Panc1 (cell line): ENCODE measurements at regions not wholly inside any gene's neighbourhood (a gene's known extent, or its start where the extent isn't known, plus 50 kb on each side); places are given as distances from the start of the nearest gene placed in this dataset.
"Not testable (repeated sequence)": the region's sequence is repeated elsewhere in the genome, so short reads cannot be mapped to it uniquely, and the experiment has no call there.

Experiments used
- ATAC-seq: fragments of 200-7000 bp; cut with Tn5 transposase; 2 replicates; pipeline ENCODE4 v1.9.1; 2020; ENCODE audit warnings: mild to moderate bottlenecking, moderate library complexity
- BruUV-seq: library from RNA; stranded (reverse); fragments of 400-500 nt; replicated peaks from 2 replicates; lab custom pipeline; 2021; lab: Mats Ljungman, UMichigan
- CTCF ChIA-PET: fragments of 300-600 bp; sonication (Branson Sonifier 250); formaldehyde crosslinking; loops from one replicate; lab custom pipeline; 2022; ENCODE audit warnings: antibody characterized with exemption; lab: Charles Lee
- POLR2A ChIA-PET: fragments of 300-600 bp; sonication (Branson Sonifier 250); formaldehyde crosslinking; loops from one replicate; lab custom pipeline; 2022; ENCODE audit warnings: antibody characterized with exemption; lab: Charles Lee
- DNase-seq: peaks from one replicate; pipeline ENCODE4 v3.0.0-alpha.2; 2010; ENCODE audit warnings: low read depth, low spot score
- H3K27ac ChIP-seq: 2 replicates; pipeline ENCODE4 v1.5.1; 2011; ENCODE audit warnings: mild to moderate bottlenecking, low read length, inconsistent platforms
- H3K27me3 ChIP-seq: fragments of 200-500 bp; sonication (Bioruptor generic); 2 replicates; pipeline ENCODE4 v1.6.0; 2014; ENCODE audit warnings: low read length, inconsistent platforms; ENCODE audit not compliant: control insufficient read depth, insufficient read depth
- H3K36me3 ChIP-seq: fragments of 200-500 bp; sonication (Bioruptor generic); 2 replicates; pipeline ENCODE4 v1.5.1; 2014; ENCODE audit warnings: inconsistent platforms, mild to moderate bottlenecking, low read length, moderate library complexity; ENCODE audit not compliant: control insufficient read depth, insufficient read depth
- H3K4me1 ChIP-seq: 2 replicates; pipeline ENCODE4 v1.5.1; 2011; ENCODE audit warnings: inconsistent platforms, mild to moderate bottlenecking, low read length, moderate library complexity; ENCODE audit not compliant: control insufficient read depth, insufficient read depth
- H3K4me3 ChIP-seq, 2 experiments: 2 replicates each; pipeline ENCODE4 v1.5.1; 2011 to 2012; ENCODE audit warnings: low read depth in 2 of 2, low read length in 2 of 2, mild to moderate bottlenecking in 2 of 2, inconsistent platforms in 1 of 2, moderate library complexity in 1 of 2
- H3K9me3 ChIP-seq: fragments of 200-500 bp; sonication (Bioruptor generic); 2 replicates; pipeline ENCODE4 v1.5.1; 2014; ENCODE audit warnings: low read depth, mild to moderate bottlenecking, inconsistent platforms, low read length, moderate library complexity; ENCODE audit not compliant: control insufficient read depth, insufficient read depth
- CTCF ChIP-seq: fragments of 450-650 bp; IDR thresholded peaks from 2 replicates; pipeline ENCODE4 v1.5.1; 2017; ENCODE audit warnings: mild to moderate bottlenecking
- POLR2AphosphoS5 ChIP-seq: IDR thresholded peaks from 2 replicates; pipeline ENCODE4 v1.6.1; 2012; ENCODE audit warnings: mild to moderate bottlenecking, low read depth, low read length, moderate library complexity
- REST ChIP-seq, 2 experiments: IDR thresholded peaks; 2 replicates each; pipeline ENCODE4 v1.6.1; 2011 to 2012; ENCODE audit warnings: low read depth in 2 of 2, control low read depth in 1 of 2, low read length in 1 of 2, mild to moderate bottlenecking in 1 of 2, moderate library complexity in 1 of 2; ENCODE audit not compliant: insufficient read depth in 1 of 2
- SIN3A ChIP-seq: IDR thresholded peaks from 2 replicates; pipeline ENCODE4 v1.6.1; 2012; ENCODE audit warnings: low read depth, mild to moderate bottlenecking, low read length, moderate library complexity, borderline replicate concordance; ENCODE audit not compliant: insufficient read depth
- TCF7L2 ChIP-seq: IDR thresholded peaks from 2 replicates; pipeline ENCODE4 v1.6.1; 2011; ENCODE audit warnings: mild to moderate bottlenecking, low read depth, low read length, inconsistent platforms
- in situ Hi-C: cut with HindIII; loops from 2 replicates; pipeline ENCODE4 v1.10.0; 2016; ENCODE audit warnings: low sequenced_read_pairs, low pct_unique_long_range_greater_than_20kb
- intact Hi-C: fragments of 100-400 bp; cut with micrococcal nuclease; formaldehyde crosslinking; loops from one replicate; pipeline ENCODE4 v1.10.0; 2022; ENCODE audit not compliant: unreplicated experiment

- in situ Hi-C loops (no loop called here), intact Hi-C loops (no loop called here)
- TF ChIP-seq TCF7L2 = no peak
- no peak for TF ChIP-seq POLR2AphosphoS5
- TF ChIP-seq SIN3A = no peak
- TF ChIP-seq REST (IDR thresholded peaks at IDR 0.05; ENCODE audit: insufficient read depth in 1 of 2, low read depth in 2 of 2, low read length in 1 of 2) = no peak
- no peak for TF ChIP-seq CTCF
- no peaks in the 10 kb centered on the region for H3K36me3 ChIP-seq
- H3K27me3 ChIP-seq = peaks cover 2% of the 10 kb centered on the region; the same call in 1 of the 2 replicates
- ChIA-PET POLR2A (no interaction called here), CTCF (no interaction called here)
- H3K4me3 ChIP-seq = no peak overlapping the region
- H3K27ac ChIP-seq = no peak overlapping the region
- no peaks in the 10 kb centered on the region for H3K4me1 ChIP-seq
- ATAC-seq (no peak), DNase-seq (no peak)
- H3K9me3 ChIP-seq = no peaks in the 10 kb centered on the region
- BruUV-seq = no TSS peak
Measured at GRCh38 chr10:31215052-31215451, 104.0 kb upstream of the ZEB1 start.

GRCh38 chr10:31219306-31219705 is 99.7 kb upstream of the ZEB1 start:
- in situ Hi-C loops = no loop called here
- ATAC-seq (no peak), DNase-seq (no peak)
- H3K4me3 ChIP-seq = no peak overlapping the region
- no peak overlapping the region for H3K27ac ChIP-seq
- ChIA-PET CTCF (no interaction called here), POLR2A (no interaction called here)
- no peaks in the 10 kb centered on the region for H3K4me1 ChIP-seq
- H3K9me3 ChIP-seq = no peaks in the 10 kb centered on the region
- H3K36me3 ChIP-seq = no peaks in the 10 kb centered on the region
- intact Hi-C loops = no loop called here
- no TSS peak for BruUV-seq
- H3K27me3 ChIP-seq = peaks cover 2% of the 10 kb centered on the region; the same call in 1 of the 2 replicates
- TF ChIP-seq POLR2AphosphoS5 (no peak), SIN3A (no peak), CTCF (no peak), TCF7L2 (no peak), REST (IDR thresholded peaks at IDR 0.05; ENCODE audit: insufficient read depth in 1 of 2, low read depth in 2 of 2, low read length in 1 of 2) (no peak)

GRCh38 chr10:31228780-31229179 is 90.2 kb upstream of the ZEB1 start:
- CTCF ChIA-PET, H3K4me1 ChIP-seq, H3K9me3 ChIP-seq, POLR2A ChIA-PET, H3K27me3 ChIP-seq, DNase-seq, H3K27ac ChIP-seq, ATAC-seq, intact Hi-C loops, H3K36me3 ChIP-seq, BruUV-seq, H3K4me3 ChIP-seq, in situ Hi-C loops: not testable (repeated sequence)
